Stimulated activated CD8-positive, alpha-beta memory T cell treated with anti-CD3 and anti-CD28 coated beads, Interleukin-4, amount 100 ng/mL, for 24 hours (primary cell): ENCODE measurements at regions not wholly inside any gene's neighbourhood (a gene's known extent, or its start where the extent isn't known, plus 50 kb on each side); places are given as distances from the start of the nearest gene placed in this dataset.
A peak's percentile ranks its signal among the peaks of the same experiment; 100 is the strongest.
"Not testable (repeated sequence)": the region's sequence is repeated elsewhere in the genome, so short reads cannot be mapped to it uniquely, and the experiment has no call there.

Experiments used
- DNase-seq: peaks from one replicate; pipeline ENCODE4 v3.0.0-alpha.2; 2020; ENCODE audit warnings: low read depth

- DNase-seq = no peak
Measured at GRCh38 chrX:65971151-65971550, 68.7 kb downstream of the VSIG4 start.

- not testable (repeated sequence) for DNase-seq
Measured at GRCh38 chrX:65967159-65967558, 72.7 kb downstream of the VSIG4 start.

GRCh38 chrX:65961714-65962113 lies 78.2 kb downstream of the VSIG4 start:
- DNase-seq = no peak

DNA sequence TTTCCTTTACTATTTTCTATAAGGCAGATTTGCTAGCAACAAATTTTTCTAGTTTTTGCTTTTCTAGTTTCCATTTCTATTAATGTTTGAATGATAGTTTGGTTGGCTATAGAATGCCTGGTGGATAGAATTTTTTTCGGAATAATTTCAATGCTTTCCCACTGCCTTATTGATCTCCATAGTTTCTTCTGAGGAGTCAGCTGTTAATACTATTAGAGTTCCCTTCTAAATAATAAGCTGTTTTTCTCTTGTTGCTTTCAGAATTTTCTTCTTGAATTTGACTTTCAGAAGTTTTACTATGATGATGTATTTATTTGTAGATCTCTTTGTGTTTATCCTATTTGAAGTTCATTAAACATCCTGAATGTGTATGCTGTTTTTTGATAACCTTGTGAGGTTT lies 91.8 kb downstream of the VSIG4 start:
- DNase-seq = no peak

DNA sequence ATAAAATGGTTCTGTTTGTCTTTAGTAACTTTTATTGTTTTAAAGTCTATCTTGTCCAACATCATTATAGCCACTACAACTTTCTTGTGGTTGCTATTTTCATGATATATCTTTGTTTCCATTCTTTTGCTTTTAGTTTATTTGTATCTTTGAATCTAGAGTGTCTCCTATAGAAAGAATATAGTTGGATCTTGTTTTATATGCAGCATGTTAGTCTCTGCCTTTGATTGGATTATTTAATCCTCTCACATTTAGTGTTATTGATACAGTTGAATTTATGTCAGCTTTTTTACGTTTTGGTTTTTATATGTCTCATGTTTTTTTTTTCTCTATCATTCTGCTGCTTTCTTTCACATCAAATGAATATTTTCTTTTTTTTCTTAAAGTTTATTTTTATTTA lies 98.1 kb downstream of the VSIG4 start:
- DNase-seq = no peak

DNA sequence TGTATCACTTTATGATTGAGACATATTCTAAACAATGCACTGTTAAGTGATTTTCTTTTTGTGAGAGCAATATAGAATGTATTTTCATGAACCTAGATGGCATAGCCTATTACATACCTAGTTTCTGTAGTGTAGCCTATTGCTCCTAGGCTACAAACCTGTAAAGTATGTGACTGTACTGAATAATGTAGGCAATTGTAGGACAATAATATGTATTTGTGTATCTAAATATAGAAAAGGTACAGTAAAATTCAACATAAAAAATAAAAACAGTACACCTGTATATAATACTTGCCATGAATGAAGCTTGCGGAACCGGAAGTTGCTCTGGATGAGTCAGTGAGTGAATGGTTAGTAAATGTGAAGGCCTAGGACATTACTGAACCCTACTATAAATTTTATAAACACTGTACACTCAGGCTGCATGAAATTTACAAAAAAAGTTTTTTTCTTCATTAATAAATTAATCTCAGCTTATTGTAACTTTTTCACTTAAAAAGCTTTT lies 106.7 kb downstream of the VSIG4 start:
- DNase-seq = no peak

- DNase-seq = no peak
Measured at GRCh38 chrX:65932173-65933084, 107.5 kb downstream of the VSIG4 start.

DNA sequence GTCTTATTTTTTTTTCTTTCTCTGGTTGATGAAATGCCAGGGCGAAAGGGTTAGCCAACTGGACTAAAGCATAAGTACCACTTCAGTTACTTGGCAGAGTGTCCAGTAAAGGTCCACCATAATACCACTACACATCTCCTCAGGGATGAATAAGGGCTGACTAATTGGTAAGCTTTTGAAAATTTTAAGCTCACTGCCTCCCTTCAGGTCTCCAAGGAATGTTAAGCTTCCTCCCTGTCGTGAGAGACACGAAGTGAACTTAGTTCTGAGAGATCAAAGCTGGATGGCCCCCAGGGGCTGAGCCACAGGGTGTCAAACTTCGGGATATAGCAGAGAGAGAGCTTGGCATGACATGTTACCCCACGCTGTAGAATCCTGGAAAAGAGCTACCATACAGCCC lies 111.4 kb downstream of the VSIG4 start:
- no peak for DNase-seq

- not testable (repeated sequence) for DNase-seq
Measured at GRCh38 chrX:65927386-65927785, 112.5 kb downstream of the VSIG4 start.

DNA sequence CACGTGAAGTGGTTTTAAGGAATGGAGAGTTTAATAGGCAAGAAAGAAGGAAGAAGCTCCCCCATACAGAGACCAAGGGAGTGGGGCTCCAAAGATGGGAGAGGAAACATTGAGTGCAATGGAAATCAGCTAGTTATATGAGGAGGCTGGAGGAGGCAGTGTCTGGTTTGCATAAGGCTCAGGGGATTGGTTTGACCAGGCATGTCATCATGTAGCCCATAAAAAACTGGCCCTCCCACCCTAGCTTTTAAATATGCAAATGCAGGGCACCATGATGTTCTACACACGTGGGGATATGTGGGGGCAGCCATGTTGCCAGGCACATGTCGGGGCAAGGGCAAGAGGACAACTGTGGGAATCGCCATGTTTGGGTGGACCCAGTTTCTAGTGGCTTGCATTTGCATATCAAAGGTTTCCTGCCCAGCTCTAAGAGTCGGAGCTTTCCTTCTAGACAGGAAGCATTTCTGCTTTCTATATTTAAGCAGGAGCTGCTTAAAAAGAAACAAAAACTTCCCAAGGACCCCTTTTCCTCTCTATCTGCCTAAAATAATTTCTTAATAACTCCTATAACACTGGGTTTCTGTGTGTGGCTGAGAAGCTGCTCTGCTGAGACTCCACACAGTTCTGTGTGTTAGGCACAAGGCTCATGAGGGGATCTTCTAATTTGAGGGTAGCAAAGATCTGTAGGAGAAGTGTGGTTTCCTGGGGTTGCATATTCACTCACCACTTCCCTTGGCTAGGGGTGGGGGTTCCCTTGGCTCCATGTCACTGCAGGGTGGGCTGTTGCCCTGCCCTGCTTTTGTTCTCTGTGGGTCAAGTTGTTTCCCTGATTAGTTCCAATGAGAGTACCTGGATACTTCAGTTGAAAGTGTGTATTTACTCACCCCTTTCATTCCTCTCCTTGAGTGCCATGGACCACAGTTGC lies 113.5 kb downstream of the VSIG4 start:
- DNase-seq = peak; percentile 25

- no peak for DNase-seq
Measured at GRCh38 chrX:65925592-65925991, 114.3 kb downstream of the VSIG4 start.

DNA sequence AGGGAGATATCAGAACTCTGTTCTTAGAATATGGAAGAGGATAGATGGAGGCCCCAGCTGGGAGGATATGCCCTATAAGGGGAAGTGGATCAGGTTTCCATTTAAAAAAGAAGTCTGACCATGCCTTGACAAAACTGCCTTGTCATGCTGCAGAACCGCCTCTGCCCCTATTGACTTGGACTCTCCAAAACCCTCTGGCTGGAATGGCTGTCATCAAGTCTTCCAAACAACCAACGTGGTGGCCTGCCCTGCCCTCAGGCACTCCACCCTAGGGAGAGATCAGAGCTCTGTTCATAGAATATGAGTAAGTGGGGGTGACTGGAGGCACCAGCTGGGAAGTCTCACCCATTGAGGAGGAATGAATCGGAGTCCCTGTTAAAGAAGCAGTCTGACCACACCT lies 114.9 kb downstream of the VSIG4 start:
- no peak for DNase-seq

- DNase-seq = no peak
Measured at GRCh38 chrX:65921363-65921762, 118.5 kb downstream of the VSIG4 start.

GRCh38 chrX:65920620-65921019 lies 119.3 kb downstream of the VSIG4 start:
- DNase-seq = no peak

DNA sequence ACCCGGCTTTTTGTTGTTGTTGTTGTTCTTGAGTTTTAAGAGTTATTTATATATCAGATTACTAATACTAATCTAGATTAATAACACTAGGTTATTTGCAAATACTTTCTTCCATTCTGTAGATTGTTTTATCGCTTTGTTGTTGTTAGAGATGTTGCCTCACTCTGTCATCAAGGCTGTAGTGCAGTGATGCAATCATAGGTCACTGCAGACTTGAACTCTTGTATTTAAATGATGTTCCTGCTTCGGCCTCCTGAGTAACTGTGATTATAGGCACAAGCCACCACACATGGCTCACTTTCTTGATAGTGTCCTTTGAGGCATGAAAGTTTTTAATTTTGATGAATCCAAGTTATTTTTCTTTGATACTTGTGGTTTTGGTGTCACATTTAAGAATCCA lies 129.0 kb downstream of the VSIG4 start:
- no peak for DNase-seq

DNA sequence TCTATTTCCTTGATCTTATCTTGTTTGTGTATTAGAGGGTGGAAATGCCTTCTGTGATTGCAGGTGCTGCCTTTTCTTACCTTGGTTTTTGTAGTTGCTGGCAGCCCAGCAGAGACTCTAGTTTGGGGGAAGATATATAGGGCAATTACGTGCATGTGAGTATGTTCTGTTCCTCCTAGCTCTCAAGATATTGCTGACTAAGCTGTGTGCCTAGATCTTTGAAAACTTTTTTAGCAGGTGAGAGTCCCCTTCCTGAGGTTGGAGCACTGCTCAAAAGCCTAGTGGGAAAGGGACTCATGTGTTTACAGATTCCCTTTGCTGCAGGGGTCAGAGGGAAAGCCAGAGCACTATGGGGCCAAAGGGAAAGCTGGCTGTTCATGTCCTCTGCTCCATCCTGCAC lies 136.1 kb downstream of the VSIG4 start:
- DNase-seq = no peak

DNA sequence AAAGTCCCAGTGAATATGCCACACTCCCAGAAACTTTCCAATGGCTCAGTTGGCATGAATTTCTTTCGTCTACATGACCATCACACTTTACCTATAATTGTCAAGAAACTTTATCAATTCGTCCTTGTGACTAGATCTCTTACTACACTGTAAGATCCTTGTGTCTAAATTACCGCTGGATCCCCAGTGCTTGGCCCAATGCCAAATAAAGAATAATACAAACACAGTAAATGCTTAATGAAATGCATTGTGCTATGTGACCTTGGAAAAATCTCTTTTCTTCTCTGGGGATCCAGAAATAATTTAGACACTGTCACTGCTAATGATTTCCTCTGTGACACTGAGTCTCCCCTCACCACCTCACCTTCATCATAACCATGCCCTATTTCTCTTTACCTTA lies 137.9 kb downstream of the VSIG4 start:
- DNase-seq = no peak

DNA sequence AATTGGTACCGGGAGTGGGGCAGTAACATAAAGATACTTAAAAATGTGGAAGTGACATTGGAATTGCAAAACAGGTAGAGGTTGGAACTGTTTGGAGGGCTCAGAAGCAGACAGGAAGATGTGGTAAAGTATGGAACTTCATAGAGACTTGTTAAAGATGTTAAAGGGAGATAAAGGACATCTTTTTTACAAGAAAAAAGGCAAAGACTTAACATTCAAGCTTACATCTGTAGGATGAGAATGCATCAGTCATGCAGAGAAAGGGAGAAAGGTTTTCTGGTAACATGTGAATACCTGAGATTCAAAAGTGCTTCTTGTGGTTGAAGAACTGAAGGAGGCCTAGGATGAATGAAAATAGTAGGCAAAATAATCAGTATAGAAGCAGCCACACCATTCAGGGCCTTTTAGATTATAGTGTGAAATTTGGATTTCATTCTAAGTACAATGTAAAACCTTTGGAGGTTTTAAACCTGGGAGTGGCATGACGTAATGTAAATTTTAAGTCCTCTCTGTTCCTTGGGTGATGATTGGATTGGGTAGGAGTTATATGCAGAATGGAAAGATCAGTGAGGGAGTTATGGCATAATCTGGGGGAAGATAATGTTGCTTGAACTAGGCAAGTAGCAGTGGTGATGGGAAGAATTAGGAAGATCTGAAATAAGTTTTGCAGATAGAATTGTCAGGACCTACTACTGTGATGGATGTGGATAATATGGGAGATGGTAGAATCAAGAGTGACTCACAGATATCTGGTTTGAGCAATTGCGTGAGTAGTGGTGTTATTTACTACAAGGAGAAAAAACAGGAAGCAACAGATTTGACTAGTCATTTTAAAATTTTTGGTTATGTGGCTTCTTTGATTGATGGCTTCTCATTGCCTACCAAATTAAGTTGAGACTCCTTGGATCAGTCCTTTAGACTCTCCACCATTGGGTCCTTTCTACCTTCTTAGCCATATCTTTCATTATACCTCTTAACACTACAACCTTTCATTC lies 138.7 kb downstream of the VSIG4 start:
- no peak for DNase-seq

DNA sequence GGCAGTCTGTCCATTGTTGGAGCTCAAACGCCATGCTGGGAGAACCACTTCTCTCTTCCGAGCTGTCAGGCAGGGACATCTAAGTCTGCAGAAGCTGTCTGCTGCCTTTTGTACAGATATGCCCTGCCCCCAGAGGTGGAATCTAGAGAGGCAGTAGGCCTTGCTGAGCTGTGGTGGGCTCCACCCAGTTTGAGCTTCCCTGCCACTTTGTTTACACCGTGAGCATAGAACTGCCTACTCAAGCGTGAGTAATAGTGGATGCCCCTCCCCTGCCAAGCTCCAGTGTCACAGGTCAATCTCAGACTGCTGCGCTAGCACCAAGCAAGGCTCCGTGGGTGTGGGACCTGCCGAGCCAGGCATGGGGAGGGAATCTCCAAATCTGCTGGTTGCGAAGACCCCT lies 145.7 kb downstream of the VSIG4 start:
- no peak for DNase-seq

DNA sequence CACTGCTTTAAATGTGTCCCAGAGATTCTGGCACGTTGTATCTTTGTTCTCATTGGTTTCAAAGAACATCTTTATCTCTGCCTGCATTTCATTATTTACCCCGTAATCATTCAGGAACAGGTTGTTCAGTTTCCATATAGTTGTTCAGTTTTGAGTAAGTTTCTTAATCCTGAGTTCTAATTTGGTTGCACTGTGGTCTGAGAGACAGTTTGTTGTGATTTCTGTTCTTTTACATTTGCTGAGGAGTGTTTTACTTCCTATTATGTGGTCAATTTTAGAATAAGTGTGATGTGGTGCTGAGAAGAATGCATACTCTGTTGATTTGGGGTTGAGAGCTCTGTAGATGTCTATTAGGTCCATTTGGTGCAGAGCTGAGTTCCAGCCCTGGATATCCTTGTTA lies 148.1 kb downstream of the VSIG4 start:
- DNase-seq = not testable (repeated sequence)

DNA sequence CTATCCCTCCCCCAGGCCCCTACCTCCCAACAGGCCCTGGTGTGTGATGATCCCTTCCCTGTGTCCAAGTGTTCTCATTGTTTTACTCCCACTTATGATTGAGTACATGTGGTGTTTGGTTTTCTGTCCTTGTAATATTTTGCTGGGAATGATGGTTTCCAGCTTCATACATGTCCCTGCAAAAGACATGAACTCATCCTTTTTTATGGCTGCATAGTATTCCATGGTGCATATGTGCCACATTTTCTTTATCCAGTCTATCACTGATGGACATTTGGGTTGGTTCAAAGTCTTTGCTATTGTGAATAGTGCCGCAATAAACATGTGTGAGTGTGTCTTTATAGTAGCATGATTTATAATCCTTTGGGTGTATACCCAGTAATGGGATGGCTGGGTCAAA lies 151.7 kb downstream of the VSIG4 start:
- DNase-seq = not testable (repeated sequence)

- no peak for DNase-seq
Measured at GRCh38 chrX:65883556-65883955, 156.3 kb downstream of the VSIG4 start.
